ENCODE measurements at regions not wholly inside any gene's neighbourhood (a gene's known extent, or its start where the extent isn't known, plus 50 kb on each side); places are given as distances from the start of the nearest gene placed in this dataset.

- WGBS, result 75% methylated on average over 1 of the region's 1 CpG
- no peak overlapping the region for H3K4me3 ChIP-seq
- no peak for TF ChIP-seq CTCF (IDR thresholded peaks at IDR 0.05)
- TF ChIP-seq POLR2A (IDR thresholded peaks at IDR 0.05), result no peak
- TF ChIP-seq EP300 (IDR thresholded peaks at IDR 0.05), result no peak
- TF ChIP-seq POLR2AphosphoS5 (IDR thresholded peaks at IDR 0.05), result no peak
These were observed 103.7 kb upstream of the RFX3 start for GRCh38 chr9:3629495-3629894.

GRCh38 chr9:3628239-3628638, 102.4 kb upstream of the RFX3 start:
- H3K4me1 ChIP-seq, result no peaks in the 10 kb centered on the region
- no peak overlapping the region for H3K27ac ChIP-seq
- DNase-seq (ENCODE audit: low spot score in 2 of 2), result no peak
- H3K36me3 ChIP-seq, result peaks cover 5% of the 10 kb centered on the region
- no peak for TF ChIP-seq CTCF (IDR thresholded peaks at IDR 0.05)
- TF ChIP-seq EP300 (IDR thresholded peaks at IDR 0.05), result no peak
- no peak for TF ChIP-seq POLR2A (IDR thresholded peaks at IDR 0.05)
- no peak for TF ChIP-seq POLR2AphosphoS5 (IDR thresholded peaks at IDR 0.05)
- no peaks in the 10 kb centered on the region for H3K9me3 ChIP-seq
- H3K27me3 ChIP-seq, result no peaks in the 10 kb centered on the region
- H3K4me3 ChIP-seq, result no peak overlapping the region

More at GRCh38 chr9:3629495-3629894, 103.7 kb upstream of the RFX3 start:
- Histone ChIP-seq H3K36me3 (no peaks in the 10 kb centered on the region), H3K9me3 (no peaks in the 10 kb centered on the region), H3K4me1 (no peaks in the 10 kb centered on the region), H3K27ac (no peak overlapping the region), H3K27me3 (no peaks in the 10 kb centered on the region)
- DNase-seq (ENCODE audit: low spot score in 2 of 2), result no peak

DNA sequence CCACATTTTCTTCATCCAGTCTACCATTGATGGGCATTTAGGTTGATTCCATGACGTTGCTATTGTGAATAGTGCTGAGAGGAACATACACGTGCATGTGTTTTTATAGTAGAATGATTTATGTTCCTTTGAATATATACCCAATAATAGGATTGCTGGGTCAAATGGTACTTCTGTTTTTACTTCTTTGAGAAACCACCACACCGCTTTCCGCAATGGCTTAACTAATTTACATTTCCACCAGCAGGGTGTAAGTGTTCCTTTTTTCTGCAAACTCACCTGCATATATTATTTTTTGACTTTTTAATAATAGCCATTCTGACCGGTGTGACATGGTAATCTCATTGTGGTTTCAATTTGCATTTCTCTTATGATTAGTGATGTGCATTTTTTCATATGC, 82.2 kb upstream of the RFX3 start:
- Histone ChIP-seq H3K4me3 (no peak overlapping the region), H3K36me3 (peaks cover 3% of the 10 kb centered on the region), H3K4me1 (no peaks in the 10 kb centered on the region), H3K27me3 (no peaks in the 10 kb centered on the region), H3K27ac (no peak overlapping the region), H3K9me3 (no peaks in the 10 kb centered on the region)
- TF ChIP-seq CTCF (IDR thresholded peaks at IDR 0.05) (no peak), EP300 (IDR thresholded peaks at IDR 0.05) (no peak), POLR2AphosphoS5 (IDR thresholded peaks at IDR 0.05) (no peak), POLR2A (IDR thresholded peaks at IDR 0.05) (no peak)
- DNase-seq (ENCODE audit: low spot score in 2 of 2), result no peak
- WGBS, result 80% methylated on average over 5 of the region's 5 CpGs

DNA sequence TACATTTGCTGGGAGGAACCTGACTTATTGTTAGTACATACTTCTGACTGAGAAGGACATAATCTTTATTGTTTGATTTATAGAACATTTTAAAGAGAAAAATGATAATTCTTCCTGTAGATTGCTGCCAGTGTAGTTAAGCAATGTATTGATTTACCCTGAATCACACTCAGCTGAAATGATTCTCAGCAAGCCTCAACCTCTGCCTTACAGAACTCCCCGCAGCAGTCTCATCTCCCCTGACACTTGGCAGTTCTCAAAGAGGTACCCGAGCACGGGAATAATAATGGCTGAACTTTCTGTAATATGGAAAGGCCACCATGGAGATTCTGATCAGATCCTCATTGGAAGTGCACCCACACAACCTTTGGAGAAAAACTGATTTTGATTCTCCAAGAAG, 74.9 kb upstream of the RFX3 start:
- H3K36me3 ChIP-seq, result no peaks in the 10 kb centered on the region
- no peaks in the 10 kb centered on the region for H3K9me3 ChIP-seq
- WGBS, result 82% methylated on average over 3 of the region's 3 CpGs
- H3K4me3 ChIP-seq, result no peak overlapping the region
- no peak for TF ChIP-seq CTCF (IDR thresholded peaks at IDR 0.05)
- TF ChIP-seq POLR2A (IDR thresholded peaks at IDR 0.05), result no peak
- TF ChIP-seq EP300 (IDR thresholded peaks at IDR 0.05), result no peak
- TF ChIP-seq POLR2AphosphoS5 (IDR thresholded peaks at IDR 0.05), result no peak
- H3K27ac ChIP-seq, result no peak overlapping the region
- no peaks in the 10 kb centered on the region for H3K4me1 ChIP-seq
- no peak for DNase-seq (ENCODE audit: low spot score in 2 of 2)
- no peaks in the 10 kb centered on the region for H3K27me3 ChIP-seq

DNA sequence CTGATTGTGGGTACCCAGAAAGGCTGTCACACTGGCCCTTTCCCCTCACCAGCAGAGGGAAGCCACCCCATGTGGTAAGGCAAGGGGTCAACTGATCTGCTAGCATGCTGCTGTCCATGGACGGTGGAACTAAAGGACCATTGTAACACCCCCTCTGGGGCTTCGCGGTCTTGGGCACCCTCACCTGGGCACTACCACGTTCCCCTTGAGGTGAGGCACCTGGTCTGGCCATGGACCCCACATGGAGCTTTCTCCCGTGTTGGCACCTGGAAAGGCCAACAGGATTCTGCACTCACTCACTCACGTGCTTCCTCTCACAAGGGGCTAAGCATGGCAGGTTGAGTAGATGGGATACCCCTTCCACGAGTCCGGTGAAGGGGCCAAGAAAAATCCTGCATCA, 72.0 kb upstream of the RFX3 start:
- Histone ChIP-seq H3K36me3 (no peaks in the 10 kb centered on the region), H3K4me3 (no peak overlapping the region), H3K27me3 (no peaks in the 10 kb centered on the region), H3K4me1 (no peaks in the 10 kb centered on the region), H3K9me3 (no peaks in the 10 kb centered on the region), H3K27ac (no peak overlapping the region)
- DNase-seq (ENCODE audit: low spot score in 2 of 2), result no peak
- TF ChIP-seq CTCF (IDR thresholded peaks at IDR 0.05) (no peak), POLR2AphosphoS5 (IDR thresholded peaks at IDR 0.05) (no peak), POLR2A (IDR thresholded peaks at IDR 0.05) (no peak)
- 93% methylated on average over 8 of the region's 8 CpGs for WGBS

All from suprapubic skin (tissue), 4 donors.